DOHH2 (cell line): ENCODE measurements at regions not wholly inside any gene's neighbourhood (a gene's known extent, or its start where the extent isn't known, plus 50 kb on each side); places are given as distances from the start of the nearest gene placed in this dataset.

Experiments
- CTCF ChIP-seq: fragments of 200-600 bp; sonication (generic); IDR thresholded peaks from one replicate; pipeline ENCODE4 v1.5.1; 2014; ENCODE audit warnings: antibody characterized with exemption, mild to moderate bottlenecking, low read depth, low read length; ENCODE audit not compliant: poor library complexity, severe bottlenecking
- EZH2phosphoT487 ChIP-seq: fragments of 200-600 bp; sonication (generic); IDR thresholded peaks from 2 replicates; pipeline ENCODE4 v1.6.1; 2017; ENCODE audit warnings: borderline replicate concordance, mild to moderate bottlenecking, antibody characterized with exemption, low read length, moderate library complexity, mixed read lengths

GRCh38 chr12:40566271-40566670 is 126.0 kb upstream of the CNTN1 start:
- TF ChIP-seq CTCF (no peak), EZH2phosphoT487 (no peak)
